ENCODE measurements at regions not wholly inside any gene's neighbourhood (a gene's known extent, or its start where the extent isn't known, plus 50 kb on each side); places are given as distances from the start of the nearest gene placed in this dataset.

GRCh38 chr7:89559596-89559995 is 594.7 kb upstream of the STEAP1 start:
- no peaks in the 10 kb centered on the region for H3K36me3 ChIP-seq
- no peak overlapping the region for H3K4me3 ChIP-seq
- no peak overlapping the region for H3K27ac ChIP-seq
- no peaks in the 10 kb centered on the region for H3K27me3 ChIP-seq
- no peaks in the 10 kb centered on the region for H3K4me1 ChIP-seq
- TF ChIP-seq POLR2A (IDR thresholded peaks at IDR 0.05) (no peak), CTCF (IDR thresholded peaks at IDR 0.05) (no peak)
- DNase-seq, result no peak
- intact Hi-C loops (cut with DNase I; ENCODE audit: low total_unique reads), result no loop called here
- H3K9me3 ChIP-seq, result no peaks in the 10 kb centered on the region

GRCh38 chr7:89563597-89563996 is 590.7 kb upstream of the STEAP1 start:
- intact Hi-C loops (cut with DNase I; ENCODE audit: low total_unique reads), result no loop called here
- no peaks in the 10 kb centered on the region for H3K36me3 ChIP-seq
- no peak overlapping the region for H3K27ac ChIP-seq
- H3K4me1 ChIP-seq, result no peaks in the 10 kb centered on the region
- H3K27me3 ChIP-seq, result no peaks in the 10 kb centered on the region
- TF ChIP-seq CTCF (IDR thresholded peaks at IDR 0.05) (no peak), POLR2A (IDR thresholded peaks at IDR 0.05) (no peak)
- DNase-seq, result no peak
- H3K9me3 ChIP-seq, result no peaks in the 10 kb centered on the region
- no peak overlapping the region for H3K4me3 ChIP-seq

- TF ChIP-seq CTCF (IDR thresholded peaks at IDR 0.05), result no peak
- TF ChIP-seq POLR2A (IDR thresholded peaks at IDR 0.05), result no peak
- H3K27ac ChIP-seq, result no peak overlapping the region
- H3K4me1 ChIP-seq, result no peaks in the 10 kb centered on the region
- no peak for DNase-seq
- H3K36me3 ChIP-seq, result no peaks in the 10 kb centered on the region
- H3K9me3 ChIP-seq, result no peaks in the 10 kb centered on the region
- H3K4me3 ChIP-seq, result no peak overlapping the region
- intact Hi-C loops (cut with DNase I; ENCODE audit: low total_unique reads), result no loop called here
- H3K27me3 ChIP-seq, result no peaks in the 10 kb centered on the region
Observed at GRCh38 chr7:89584896-89585295, 569.4 kb upstream of the STEAP1 start.

GRCh38 chr7:89593125-89593524 is 561.1 kb upstream of the STEAP1 start:
- Histone ChIP-seq H3K36me3 (no peaks in the 10 kb centered on the region), H3K4me3 (no peak overlapping the region), H3K4me1 (no peaks in the 10 kb centered on the region), H3K27ac (no peak overlapping the region), H3K9me3 (no peaks in the 10 kb centered on the region), H3K27me3 (no peaks in the 10 kb centered on the region)
- intact Hi-C loops (cut with DNase I; ENCODE audit: low total_unique reads), result no loop called here
- no peak for TF ChIP-seq CTCF (IDR thresholded peaks at IDR 0.05)
- TF ChIP-seq POLR2A (IDR thresholded peaks at IDR 0.05), result no peak
- no peak for DNase-seq

GRCh38 chr7:89602984-89603383 is 551.3 kb upstream of the STEAP1 start:
- TF ChIP-seq CTCF (IDR thresholded peaks at IDR 0.05) (no peak), POLR2A (IDR thresholded peaks at IDR 0.05) (no peak)
- intact Hi-C loops (cut with DNase I; ENCODE audit: low total_unique reads), result no loop called here
- no peaks in the 10 kb centered on the region for H3K9me3 ChIP-seq
- no peaks in the 10 kb centered on the region for H3K4me1 ChIP-seq
- no peak for DNase-seq
- no peaks in the 10 kb centered on the region for H3K36me3 ChIP-seq
- no peaks in the 10 kb centered on the region for H3K27me3 ChIP-seq
- H3K27ac ChIP-seq, result no peak overlapping the region
- no peak overlapping the region for H3K4me3 ChIP-seq

Data from uterus (tissue), 3 donors.